ENCODE measurements at regions not wholly inside any gene's neighbourhood (a gene's known extent, or its start where the extent isn't known, plus 50 kb on each side); places are given as distances from the start of the nearest gene placed in this dataset.

- H3K4me3 Mint-ChIP-seq (ENCODE audit: unreplicated experiment): no peak overlapping the region
- DNase-seq (ENCODE audit: extremely low spot score, unreplicated experiment): no peak
- H3K27me3 Mint-ChIP-seq (ENCODE audit: unreplicated experiment): no peaks in the 10 kb centered on the region
- peaks cover 68% of the 10 kb centered on the region for H3K4me1 Mint-ChIP-seq (ENCODE audit: unreplicated experiment)
- TF ChIP-seq, protein P1, sequence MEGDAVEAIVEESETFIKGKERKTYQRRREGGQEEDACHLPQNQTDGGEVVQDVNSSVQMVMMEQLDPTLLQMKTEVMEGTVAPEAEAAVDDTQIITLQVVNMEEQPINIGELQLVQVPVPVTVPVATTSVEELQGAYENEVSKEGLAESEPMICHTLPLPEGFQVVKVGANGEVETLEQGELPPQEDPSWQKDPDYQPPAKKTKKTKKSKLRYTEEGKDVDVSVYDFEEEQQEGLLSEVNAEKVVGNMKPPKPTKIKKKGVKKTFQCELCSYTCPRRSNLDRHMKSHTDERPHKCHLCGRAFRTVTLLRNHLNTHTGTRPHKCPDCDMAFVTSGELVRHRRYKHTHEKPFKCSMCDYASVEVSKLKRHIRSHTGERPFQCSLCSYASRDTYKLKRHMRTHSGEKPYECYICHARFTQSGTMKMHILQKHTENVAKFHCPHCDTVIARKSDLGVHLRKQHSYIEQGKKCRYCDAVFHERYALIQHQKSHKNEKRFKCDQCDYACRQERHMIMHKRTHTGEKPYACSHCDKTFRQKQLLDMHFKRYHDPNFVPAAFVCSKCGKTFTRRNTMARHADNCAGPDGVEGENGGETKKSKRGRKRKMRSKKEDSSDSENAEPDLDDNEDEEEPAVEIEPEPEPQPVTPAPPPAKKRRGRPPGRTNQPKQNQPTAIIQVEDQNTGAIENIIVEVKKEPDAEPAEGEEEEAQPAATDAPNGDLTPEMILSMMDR (IDR thresholded peaks at IDR 0.05): no peak
- peak overlapping the region; percentile 91 for H3K27ac Mint-ChIP-seq (ENCODE audit: unreplicated experiment)
- H3K9me3 Mint-ChIP-seq (ENCODE audit: unreplicated experiment): no peaks in the 10 kb centered on the region
- no peaks in the 10 kb centered on the region for H3K36me3 Mint-ChIP-seq (ENCODE audit: unreplicated experiment)
Measured at GRCh38 chr7:94129443-94130140, 125.4 kb upstream of the BET1 start.

- H3K36me3 Mint-ChIP-seq (ENCODE audit: unreplicated experiment): no peaks in the 10 kb centered on the region
- no peak for DNase-seq (ENCODE audit: extremely low spot score, unreplicated experiment)
- no peaks in the 10 kb centered on the region for H3K27me3 Mint-ChIP-seq (ENCODE audit: unreplicated experiment)
- no peaks in the 10 kb centered on the region for H3K9me3 Mint-ChIP-seq (ENCODE audit: unreplicated experiment)
- peak overlapping the region; percentile 91 for H3K27ac Mint-ChIP-seq (ENCODE audit: unreplicated experiment)
- H3K4me3 Mint-ChIP-seq (ENCODE audit: unreplicated experiment): peak overlapping the region; percentile 6
- H3K4me1 Mint-ChIP-seq (ENCODE audit: unreplicated experiment): peaks cover 75% of the 10 kb centered on the region
- TF ChIP-seq, protein P1 (IDR thresholded peaks at IDR 0.05): no peak
Measured at GRCh38 chr7:94130716-94131115, 126.6 kb upstream of the BET1 start.

DNA sequence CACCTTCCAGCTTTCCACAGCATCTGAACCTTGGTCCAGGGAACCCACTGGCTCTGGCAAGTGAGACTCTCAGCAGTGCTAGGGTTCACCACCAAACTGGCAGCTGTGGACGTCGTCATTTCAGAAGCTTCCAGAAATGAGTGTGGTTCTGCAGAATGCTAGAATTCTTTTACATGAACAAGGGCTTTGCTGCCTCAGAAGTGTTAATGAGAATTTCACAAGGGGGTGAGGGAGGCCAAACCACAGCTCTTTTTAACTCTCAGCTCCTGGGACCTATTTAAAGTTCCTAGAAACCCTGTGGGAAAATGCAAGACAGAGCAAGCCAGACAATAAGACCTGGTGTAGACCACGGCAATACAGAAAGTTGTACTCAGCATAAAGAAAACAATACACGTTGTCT is 129.3 kb upstream of the BET1 start:
- Mint-ChIP-seq H3K4me1 (ENCODE audit: unreplicated experiment) (peaks cover 55% of the 10 kb centered on the region), H3K9me3 (ENCODE audit: unreplicated experiment) (peaks cover 2% of the 10 kb centered on the region), H3K27me3 (ENCODE audit: unreplicated experiment) (no peaks in the 10 kb centered on the region), H3K27ac (ENCODE audit: unreplicated experiment) (peak overlapping the region; percentile 66), H3K4me3 (ENCODE audit: unreplicated experiment) (no peak overlapping the region), H3K36me3 (ENCODE audit: unreplicated experiment) (no peaks in the 10 kb centered on the region)
- TF ChIP-seq, protein P1 (IDR thresholded peaks at IDR 0.05): no peak
- no peak for DNase-seq (ENCODE audit: extremely low spot score, unreplicated experiment)

DNA sequence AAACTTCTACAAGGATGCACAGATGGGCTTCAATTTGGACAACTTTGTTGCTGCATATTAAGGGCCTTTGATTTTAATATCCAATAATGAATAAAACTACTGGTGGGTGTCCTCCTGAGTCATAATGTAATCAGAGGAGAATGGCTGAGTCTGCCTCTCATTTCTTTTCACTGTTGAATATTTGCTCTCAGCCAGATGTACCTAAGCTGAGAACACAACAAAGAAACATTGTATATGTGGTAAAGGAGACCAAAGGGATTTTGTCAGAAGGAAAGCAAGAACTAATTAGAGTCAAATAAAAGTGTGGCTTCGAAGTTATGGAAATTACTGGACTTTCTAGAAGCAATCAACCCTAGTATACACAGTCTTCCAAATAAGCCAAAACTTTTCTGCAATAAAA is 131.0 kb upstream of the BET1 start:
- no peak overlapping the region for H3K4me3 Mint-ChIP-seq (ENCODE audit: unreplicated experiment)

DNA sequence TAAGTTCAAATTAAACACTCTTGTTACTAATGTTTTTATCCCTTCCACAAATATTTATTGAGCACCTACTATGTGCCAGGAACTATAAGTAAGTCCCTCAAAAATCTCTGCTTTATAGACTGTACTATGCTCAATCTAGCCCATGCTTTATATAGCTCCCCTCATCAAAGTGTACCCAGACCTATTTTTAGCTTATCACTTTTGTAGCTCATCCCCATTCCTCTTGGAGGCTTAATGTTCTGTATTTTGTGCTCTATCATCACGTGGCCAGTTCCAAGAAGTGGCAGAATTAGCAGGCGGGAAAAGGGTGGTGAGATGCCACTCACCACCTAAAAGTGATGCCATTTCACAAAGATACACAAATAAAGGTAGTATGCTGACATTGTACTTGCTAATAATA is 138.1 kb upstream of the BET1 start:
- no peaks in the 10 kb centered on the region for H3K27me3 Mint-ChIP-seq (ENCODE audit: unreplicated experiment)
- peaks cover 58% of the 10 kb centered on the region for H3K4me1 Mint-ChIP-seq (ENCODE audit: unreplicated experiment)
- TF ChIP-seq, protein P1 (IDR thresholded peaks at IDR 0.05): no peak
- H3K36me3 Mint-ChIP-seq (ENCODE audit: unreplicated experiment): no peaks in the 10 kb centered on the region
- H3K4me3 Mint-ChIP-seq (ENCODE audit: unreplicated experiment): no peak overlapping the region
- DNase-seq (ENCODE audit: extremely low spot score, unreplicated experiment): no peak
- peak overlapping the region; percentile 74 for H3K27ac Mint-ChIP-seq (ENCODE audit: unreplicated experiment)
- H3K9me3 Mint-ChIP-seq (ENCODE audit: unreplicated experiment): peaks cover 8% of the 10 kb centered on the region

More for the DNA sequence above, 131.0 kb upstream of the BET1 start:
- peaks cover 38% of the 10 kb centered on the region for H3K4me1 Mint-ChIP-seq (ENCODE audit: unreplicated experiment)
- no peak overlapping the region for H3K27ac Mint-ChIP-seq (ENCODE audit: unreplicated experiment)
- H3K36me3 Mint-ChIP-seq (ENCODE audit: unreplicated experiment): no peaks in the 10 kb centered on the region
- no peaks in the 10 kb centered on the region for H3K27me3 Mint-ChIP-seq (ENCODE audit: unreplicated experiment)
- H3K9me3 Mint-ChIP-seq (ENCODE audit: unreplicated experiment): peaks cover 8% of the 10 kb centered on the region
- DNase-seq (ENCODE audit: extremely low spot score, unreplicated experiment): no peak
- TF ChIP-seq, protein P1 (IDR thresholded peaks at IDR 0.05): no peak

Data from osteocyte (in vitro differentiated cells).